ENCODE measurements at regions not wholly inside any gene's neighbourhood (a gene's known extent, or its start where the extent isn't known, plus 50 kb on each side); places are given as distances from the start of the nearest gene placed in this dataset.
A peak's percentile ranks its signal among the peaks of the same experiment; 100 is the strongest.

DNA sequence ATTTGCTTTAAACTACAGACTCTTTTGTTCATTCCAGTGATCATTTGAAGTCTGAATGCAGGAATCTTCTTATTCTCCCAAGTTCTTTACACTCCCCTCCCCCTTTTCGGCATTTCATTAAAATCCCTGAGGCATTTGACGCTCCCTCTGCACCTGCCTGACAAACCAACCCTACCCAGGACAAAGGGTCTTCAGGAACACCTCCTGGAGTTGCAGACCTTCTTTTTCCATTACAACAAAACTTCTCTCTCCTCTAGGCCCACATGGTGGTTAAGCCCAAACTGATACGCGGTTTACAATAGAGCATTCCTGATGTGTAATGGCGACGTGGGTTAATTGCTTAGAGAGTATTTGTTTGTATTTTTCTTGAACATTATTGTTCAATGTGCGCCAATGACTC is 367.4 kb downstream of the FBXO15 start:
- DNase-seq: no peak

DNA sequence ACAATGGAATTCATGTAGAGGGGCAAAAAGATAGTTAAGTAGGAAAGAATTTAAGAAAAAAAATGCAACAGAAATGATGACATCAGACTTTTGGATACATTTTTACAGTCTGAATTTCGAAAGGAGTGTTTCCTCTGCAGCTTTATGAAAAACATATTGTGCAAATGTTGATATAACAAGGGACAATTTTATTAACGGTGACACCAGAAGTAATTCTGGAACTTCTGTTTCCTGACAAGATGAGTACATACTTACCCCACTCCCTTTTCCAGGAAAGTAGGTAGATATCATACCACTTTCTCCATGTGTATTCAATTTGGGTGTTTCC is 369.6 kb downstream of the FBXO15 start:
- DNase-seq: no peak

DNA sequence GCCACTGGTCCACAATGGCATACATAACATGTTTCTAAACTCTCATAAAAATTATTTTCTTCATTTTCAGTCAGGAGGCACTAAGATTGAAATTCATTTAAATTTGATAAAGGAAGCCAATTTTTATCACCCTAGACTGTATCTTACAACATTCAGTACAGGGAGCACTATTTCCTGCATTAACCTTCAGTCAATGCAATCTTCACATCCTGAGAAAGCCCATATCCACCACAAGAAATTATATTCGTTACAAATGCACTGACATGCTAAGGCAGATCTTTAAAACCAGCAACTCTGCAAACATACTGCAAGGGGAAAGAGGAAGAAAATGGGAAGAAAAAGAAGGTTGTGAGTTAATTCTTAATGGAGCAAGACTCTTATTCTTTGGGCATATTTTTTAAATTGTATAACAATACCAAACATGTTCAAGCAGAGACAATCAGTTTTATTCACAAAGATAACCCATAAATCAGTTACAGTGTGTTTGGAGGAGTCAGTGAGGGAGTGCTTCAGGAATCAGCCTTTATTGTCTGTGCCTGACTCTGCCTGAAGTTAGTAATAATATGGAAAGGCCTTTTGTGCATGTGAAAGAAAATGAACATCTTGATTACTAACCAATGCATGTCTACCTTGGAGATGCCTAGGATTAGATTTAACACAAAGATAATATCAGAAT is 370.1 kb downstream of the FBXO15 start:
- DNase-seq: no peak

DNA sequence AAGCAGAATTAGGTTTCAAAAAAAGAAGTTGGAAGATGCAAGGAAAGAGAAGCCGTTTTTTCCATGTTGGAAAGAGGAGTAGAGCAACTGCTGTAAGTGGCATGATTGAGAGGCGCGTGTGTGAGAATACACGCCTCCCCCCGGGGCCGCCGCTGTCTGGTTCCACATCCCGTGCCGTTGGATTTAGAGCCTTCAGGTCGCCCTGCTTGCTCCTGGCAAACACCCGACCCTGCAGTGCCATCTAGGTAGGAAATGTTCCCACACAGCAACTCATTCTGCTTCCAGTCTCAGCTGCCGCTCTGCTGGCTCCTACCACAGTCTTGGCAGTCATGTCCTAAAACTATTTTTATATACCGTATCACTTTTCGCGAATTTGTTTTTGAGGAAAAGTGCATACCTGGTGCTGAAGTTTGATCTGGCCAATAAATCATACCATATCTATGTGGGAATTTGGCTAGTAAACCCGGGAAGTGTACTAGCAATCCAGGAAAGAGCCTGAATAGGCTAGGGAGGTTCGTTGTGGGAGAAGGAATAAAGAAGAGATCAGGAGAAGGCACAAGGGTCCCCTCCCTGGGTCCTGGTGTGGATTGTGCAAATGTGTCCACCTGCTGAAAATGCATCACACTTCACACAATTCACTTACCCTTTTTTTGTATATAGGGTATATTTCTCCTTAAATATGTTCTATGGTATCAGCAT is 372.7 kb downstream of the FBXO15 start:
- peak; percentile 48 for DNase-seq

DNA sequence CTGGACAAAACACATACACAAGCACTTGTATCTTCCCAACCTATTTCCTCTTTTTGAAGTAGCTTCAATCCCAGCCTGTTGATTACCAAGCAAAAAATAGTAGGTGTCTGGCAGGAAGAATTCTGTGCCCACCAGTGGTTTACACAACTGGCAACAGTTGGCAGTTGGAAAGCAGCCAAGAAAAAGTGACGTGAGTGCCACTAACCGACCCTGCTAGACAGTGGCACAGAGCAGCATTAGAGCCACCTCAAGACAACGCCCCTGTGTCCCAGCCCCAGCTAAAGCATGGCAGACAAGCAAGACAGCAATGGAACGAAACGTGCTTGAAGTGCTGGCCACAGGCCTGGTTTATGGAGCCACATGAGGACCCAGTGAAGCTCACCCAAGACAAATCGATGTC is 379.6 kb downstream of the FBXO15 start:
- no peak for DNase-seq

- DNase-seq: peak; percentile 37
These were observed 380.6 kb downstream of the FBXO15 start for GRCh38 chr18:73766910-73767515.

GRCh38 chr18:73758446-73758845 is 389.2 kb downstream of the FBXO15 start:
- no peak for DNase-seq

DNA sequence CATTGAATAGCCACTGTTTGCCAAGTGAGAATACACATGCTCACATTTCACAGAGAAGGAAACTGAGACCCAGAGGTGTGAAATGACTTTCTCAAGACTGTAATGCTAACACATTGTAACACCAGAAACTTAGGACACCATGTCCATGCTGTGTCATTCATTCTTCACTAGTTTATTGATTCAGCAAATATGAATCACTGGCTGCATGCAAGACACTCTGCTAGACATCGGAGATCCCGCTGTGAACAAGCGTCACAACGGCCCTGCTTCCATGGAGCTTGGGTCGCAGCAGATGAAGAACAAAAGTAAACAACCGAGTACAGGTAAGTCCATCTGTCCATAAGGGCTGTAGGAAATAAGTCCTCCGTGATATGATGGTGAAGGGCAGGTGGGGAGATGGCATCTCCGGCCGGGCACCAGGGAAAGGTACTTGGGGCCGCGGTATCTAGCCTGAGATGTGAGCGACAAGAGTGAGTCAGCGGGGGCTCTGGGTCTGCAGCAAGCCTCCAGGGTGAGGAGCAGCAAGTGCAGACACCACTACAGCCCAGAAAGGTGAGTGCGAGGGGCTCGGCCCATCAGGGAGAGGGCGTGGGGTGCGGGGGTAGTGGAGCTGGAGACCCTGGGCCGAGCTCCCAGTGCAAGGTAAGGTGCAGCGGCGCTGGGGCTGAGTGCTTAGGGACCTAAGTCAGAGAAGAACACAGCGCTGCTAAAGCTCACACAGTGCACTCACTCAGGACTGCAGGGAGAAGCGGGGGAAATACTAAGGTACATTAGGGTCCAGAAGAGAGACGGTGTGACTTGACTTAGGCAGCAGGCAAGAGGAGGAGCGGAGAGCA is 391.2 kb downstream of the FBXO15 start:
- DNase-seq: no peak

DNA sequence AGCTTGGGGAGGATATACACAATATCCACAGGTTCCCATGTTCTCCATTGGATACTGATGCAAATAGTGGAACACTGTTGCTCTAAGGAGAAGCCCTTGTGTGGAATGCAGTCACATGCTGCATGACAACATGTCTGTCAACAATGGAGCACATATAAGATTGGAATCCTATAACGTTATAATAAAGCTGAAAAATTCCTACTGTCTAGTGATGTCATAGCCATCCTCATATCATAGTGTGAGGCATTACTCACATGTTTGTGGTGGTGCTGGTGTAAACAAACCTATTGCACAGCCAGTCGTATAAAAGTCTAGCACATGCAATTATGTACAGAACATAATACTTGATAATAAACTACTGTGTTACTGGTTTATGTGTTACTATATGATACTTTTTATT is 394.7 kb downstream of the FBXO15 start:
- no peak for DNase-seq

- DNase-seq: no peak
These were observed 395.1 kb downstream of the FBXO15 start for GRCh38 chr18:73752546-73752945.

DNA sequence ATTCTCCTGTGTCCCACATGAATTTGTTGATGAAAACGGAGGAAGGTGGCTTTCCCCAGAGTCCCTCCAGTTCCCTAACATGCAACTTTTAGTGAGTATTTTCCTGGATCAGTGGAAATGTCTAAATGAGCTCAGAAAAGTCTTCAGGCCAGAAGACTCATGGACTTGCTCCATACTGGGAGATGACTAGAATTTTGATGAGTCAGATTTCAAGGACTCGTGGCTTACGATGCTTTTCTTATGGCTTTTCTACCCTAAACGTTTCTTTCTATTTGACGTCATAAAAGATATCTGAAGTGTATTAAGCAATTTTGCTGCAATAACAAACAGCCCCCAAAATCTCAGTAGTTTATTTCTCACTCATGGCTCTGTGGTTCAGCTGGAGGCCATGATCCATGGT is 397.6 kb downstream of the FBXO15 start:
- DNase-seq: no peak

DNA sequence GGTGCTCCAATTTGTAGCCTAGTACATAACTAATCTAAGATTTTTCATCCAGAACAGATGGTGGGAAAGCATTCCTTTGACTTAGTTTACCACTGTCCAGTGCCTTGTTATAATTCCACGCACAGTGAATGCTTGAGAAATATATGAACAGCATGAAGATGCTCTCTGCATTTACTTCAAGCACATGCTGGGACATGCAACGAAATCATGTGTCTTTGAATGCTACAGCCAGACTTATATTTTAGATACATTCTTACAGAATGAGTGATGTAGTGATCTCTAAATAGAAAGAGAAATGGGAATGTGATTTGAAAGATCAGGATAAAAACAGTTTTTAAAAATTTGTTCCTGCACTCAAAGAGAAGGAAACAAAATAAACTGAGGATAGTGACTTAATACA is 398.3 kb downstream of the FBXO15 start:
- no peak for DNase-seq

DNA sequence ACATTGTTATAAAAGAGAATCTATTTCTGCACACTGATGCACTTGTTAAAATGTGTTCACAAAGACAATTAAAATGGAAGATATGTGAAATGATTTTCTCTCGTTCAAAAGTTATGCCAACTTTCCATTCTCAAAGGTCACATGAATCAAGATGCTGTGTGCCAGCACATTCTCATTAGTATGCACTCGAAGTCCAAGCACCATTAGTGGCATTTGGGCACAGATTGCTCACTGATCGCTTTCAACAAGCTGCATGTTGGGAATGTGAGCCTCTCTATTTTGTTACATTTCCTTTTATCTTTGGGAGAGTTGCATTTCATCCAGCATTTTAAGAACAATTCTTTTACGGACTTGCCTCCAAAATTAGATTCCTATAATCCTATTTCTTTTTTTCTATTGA is 398.9 kb downstream of the FBXO15 start:
- DNase-seq: no peak

DNA sequence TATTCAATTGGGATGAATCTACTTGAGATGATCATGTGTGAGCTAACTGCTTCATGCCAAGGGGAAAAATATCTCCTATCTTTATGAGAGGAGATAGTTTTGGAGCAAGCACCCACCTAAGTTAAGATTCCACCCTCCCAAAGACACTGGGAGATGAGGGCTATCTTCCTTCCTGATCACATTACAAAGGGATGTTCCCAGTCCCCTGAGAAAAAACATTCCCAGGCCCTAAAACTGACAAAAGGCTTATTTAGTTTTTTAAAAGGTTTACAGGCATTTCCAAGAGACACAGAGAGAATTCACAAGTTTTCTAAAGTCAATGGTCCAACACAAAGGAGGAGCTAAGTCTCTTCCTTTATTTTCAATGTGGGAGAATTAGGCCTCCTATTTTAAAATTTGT is 401.5 kb downstream of the FBXO15 start:
- no peak for DNase-seq

DNA sequence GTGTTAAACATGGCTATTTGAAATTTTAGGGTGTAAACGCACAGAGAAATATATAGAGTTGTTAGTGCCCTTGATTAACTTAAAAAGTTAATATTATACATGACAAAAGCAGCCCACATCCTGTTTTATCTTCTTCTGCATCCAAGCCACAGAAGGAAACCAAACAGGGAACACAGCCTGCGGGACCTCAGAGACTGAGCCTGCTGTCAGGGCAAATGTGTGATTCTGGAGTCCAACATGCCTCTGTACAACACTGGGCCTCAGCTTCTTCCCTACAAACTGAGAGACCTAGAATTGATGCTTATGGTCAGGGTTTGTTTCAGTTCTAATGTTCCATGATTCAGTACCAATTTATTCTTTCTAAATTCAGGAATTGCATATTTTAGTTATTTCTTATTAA is 404.7 kb downstream of the FBXO15 start:
- DNase-seq: no peak

DNA sequence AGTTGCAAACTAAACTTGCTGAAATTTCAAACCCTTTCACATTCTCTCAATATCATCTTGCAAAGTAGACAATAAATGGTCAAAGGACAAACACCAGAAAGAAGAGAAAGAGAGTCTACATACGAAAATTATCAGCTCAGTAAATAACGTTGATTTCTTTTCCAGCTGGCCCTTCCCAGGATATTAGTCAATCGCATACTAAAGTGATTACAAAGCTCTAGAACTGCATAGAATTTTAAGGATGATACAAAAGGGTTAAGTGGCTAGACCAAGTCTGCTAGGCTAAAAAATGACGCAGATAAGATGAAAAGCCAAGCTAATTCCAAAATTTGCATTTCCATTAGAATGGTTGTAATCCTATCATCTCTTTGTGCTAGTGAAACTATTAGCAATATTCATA is 405.7 kb downstream of the FBXO15 start:
- DNase-seq: no peak

DNA sequence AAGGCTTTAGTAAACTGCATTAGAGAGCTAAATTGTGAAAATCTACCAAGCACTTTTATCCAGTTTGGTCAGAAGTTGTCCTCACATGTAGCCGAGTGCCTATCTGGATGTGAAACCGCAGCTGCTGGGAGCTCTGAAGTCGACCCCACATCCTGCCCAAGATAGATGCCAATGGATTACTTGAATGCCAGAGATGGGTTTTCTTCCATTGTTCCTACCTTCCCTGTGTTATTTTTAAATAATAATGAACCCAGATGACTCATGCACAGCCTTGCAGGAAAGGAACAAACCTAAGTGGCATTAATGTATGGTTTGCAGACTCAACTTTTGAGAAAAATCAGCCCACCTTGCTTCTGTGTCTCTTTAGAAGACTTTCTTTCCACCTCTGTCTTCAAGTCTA is 408.5 kb downstream of the FBXO15 start:
- no peak for DNase-seq

- no peak for DNase-seq
These were observed 409.6 kb downstream of the FBXO15 start for GRCh38 chr18:73737990-73738389.

DNA sequence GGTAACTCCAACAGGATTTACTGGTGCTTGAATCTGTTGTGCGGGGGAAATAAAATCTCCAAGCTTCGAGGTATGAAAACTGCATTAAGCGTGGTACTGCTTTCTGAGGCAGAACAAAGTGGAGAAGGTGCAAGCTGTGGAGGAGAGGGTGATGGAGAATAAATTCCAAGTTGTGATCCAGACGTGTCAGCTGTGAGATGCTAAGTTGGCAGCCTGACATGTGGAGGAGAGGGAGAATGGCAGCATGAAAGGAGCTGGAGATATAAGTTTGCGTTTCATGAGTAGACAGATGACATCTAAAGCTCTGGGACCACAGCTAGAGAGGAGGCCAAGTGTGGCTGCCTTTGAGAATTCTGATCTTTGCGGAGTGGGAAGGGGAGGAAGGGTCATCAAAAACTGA is 411.8 kb downstream of the FBXO15 start:
- no peak for DNase-seq

- no peak for DNase-seq
These were observed 413.8 kb downstream of the FBXO15 start for GRCh38 chr18:73733806-73734314.

- DNase-seq: no peak
These were observed 414.3 kb downstream of the FBXO15 start for GRCh38 chr18:73733376-73733775.

- no peak for DNase-seq
These were observed 419.0 kb downstream of the FBXO15 start for GRCh38 chr18:73728657-73729056.

DNA sequence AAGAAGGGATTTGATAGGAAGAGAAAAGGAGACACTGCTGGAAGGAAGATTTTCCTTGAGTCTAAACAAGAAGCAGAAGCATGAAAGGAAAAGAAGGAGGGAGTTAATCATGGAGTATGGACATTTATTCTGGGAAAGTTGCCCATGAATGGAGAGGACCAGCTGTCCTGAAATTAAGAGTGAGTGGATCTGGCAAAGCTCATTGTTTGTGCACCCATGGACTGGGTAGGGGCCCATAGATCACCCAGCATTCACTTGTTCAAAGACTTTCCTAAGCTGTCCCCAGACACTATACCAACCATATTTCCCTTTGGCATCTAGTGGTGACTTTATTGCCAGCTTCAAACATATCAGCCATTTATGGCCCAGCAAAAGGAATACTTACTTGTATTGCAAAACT is 422.7 kb downstream of the FBXO15 start:
- DNase-seq: no peak

GRCh38 chr18:73719611-73720010 is 428.0 kb downstream of the FBXO15 start:
- no peak for DNase-seq

All from femur (tissue), 1 donor.